Mesothelial cell of epicardium (in vitro differentiated cells): ENCODE measurements at regions not wholly inside any gene's neighbourhood (a gene's known extent, or its start where the extent isn't known, plus 50 kb on each side); places are given as distances from the start of the nearest gene placed in this dataset.

ENCODE experiments used
- DNase-seq, 2 experiments: peaks; one replicate each; pipeline ENCODE4 v3.0.0; 2021; ENCODE audit warnings: low spot score in 2 of 2; ENCODE audit not compliant: unreplicated experiment in 2 of 2
- H3K27ac Mint-ChIP-seq: 2 replicates; pipeline ENCODE4 v1.8.0; 2021; ENCODE audit warnings: mixed read lengths
- H3K27me3 Mint-ChIP-seq: 2 replicates; pipeline ENCODE4 v1.8.0; 2021; ENCODE audit warnings: low read depth, mixed read lengths
- H3K36me3 Mint-ChIP-seq: 2 replicates; pipeline ENCODE4 v1.8.0; 2021; ENCODE audit warnings: mixed read lengths
- H3K4me1 Mint-ChIP-seq: 2 replicates; pipeline ENCODE4 v1.8.0; 2021; ENCODE audit warnings: mixed read lengths
- H3K4me3 Mint-ChIP-seq: 2 replicates; pipeline ENCODE4 v1.8.0; 2021; ENCODE audit warnings: mild to moderate bottlenecking, moderate library complexity, mixed read lengths
- H3K9me3 Mint-ChIP-seq: 2 replicates; pipeline ENCODE4 v1.8.0; 2021; ENCODE audit warnings: mixed read lengths
- TF ChIP-seq, protein P1 (sequence below): fragments of 200-600 bp; sonication (generic); IDR thresholded peaks from one replicate; pipeline ENCODE4 v1.5.0; 2021; ENCODE audit warnings: antibody characterized with exemption; ENCODE audit not compliant: unreplicated experiment

DNA sequence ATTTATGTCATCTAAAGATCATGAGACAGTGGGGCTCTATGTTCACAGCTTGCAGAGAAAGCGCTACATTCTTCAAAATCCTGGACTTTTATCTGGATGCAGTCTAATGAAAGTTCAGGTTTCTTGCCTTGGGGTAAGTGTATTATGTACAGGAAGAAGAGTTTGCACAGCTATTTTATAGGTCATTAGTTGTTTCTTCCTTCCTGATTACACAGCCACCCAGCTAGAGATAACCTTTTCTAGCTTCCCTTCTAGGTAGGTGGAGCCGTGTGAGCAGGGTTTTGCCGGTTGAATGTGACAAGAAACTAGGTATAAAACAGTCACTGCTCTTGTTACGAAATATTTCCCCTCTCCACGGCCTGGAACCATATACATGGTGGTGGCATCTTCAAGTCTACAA is 800.8 kb upstream of the SOX11 start:
- Mint-ChIP-seq H3K27ac (no peak overlapping the region), H3K27me3 (no peaks in the 10 kb centered on the region), H3K9me3 (peaks cover 5% of the 10 kb centered on the region), H3K36me3 (no peaks in the 10 kb centered on the region), H3K4me1 (peaks cover 13% of the 10 kb centered on the region), H3K4me3 (no peak overlapping the region)
- no peak for DNase-seq
- TF ChIP-seq, protein P1, sequence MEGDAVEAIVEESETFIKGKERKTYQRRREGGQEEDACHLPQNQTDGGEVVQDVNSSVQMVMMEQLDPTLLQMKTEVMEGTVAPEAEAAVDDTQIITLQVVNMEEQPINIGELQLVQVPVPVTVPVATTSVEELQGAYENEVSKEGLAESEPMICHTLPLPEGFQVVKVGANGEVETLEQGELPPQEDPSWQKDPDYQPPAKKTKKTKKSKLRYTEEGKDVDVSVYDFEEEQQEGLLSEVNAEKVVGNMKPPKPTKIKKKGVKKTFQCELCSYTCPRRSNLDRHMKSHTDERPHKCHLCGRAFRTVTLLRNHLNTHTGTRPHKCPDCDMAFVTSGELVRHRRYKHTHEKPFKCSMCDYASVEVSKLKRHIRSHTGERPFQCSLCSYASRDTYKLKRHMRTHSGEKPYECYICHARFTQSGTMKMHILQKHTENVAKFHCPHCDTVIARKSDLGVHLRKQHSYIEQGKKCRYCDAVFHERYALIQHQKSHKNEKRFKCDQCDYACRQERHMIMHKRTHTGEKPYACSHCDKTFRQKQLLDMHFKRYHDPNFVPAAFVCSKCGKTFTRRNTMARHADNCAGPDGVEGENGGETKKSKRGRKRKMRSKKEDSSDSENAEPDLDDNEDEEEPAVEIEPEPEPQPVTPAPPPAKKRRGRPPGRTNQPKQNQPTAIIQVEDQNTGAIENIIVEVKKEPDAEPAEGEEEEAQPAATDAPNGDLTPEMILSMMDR = no peak

DNA sequence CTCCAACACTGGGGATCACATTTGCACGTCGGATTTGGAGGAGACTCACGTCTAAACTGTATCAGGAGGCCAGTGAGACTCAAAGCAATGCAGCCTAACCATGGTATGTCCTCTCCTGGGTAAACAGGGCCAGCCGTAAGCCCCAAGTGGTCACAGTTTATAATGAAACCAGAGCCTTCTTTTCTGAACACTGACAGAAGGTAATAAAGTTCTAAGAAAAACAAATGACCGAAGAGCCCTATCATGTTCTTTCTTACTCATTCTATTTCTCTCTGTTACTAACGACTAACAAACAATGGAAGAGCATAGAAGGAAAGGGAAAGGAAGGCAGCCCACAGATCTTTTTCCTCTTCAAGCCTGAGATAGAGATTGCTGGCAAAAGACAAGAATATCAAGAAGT is 796.8 kb upstream of the SOX11 start:
- no peak for DNase-seq
- Mint-ChIP-seq H3K36me3 (no peaks in the 10 kb centered on the region), H3K27me3 (no peaks in the 10 kb centered on the region), H3K4me1 (peaks cover 21% of the 10 kb centered on the region), H3K4me3 (no peak overlapping the region), H3K9me3 (no peaks in the 10 kb centered on the region), H3K27ac (no peak overlapping the region)
- TF ChIP-seq, protein P1 = no peak

DNA sequence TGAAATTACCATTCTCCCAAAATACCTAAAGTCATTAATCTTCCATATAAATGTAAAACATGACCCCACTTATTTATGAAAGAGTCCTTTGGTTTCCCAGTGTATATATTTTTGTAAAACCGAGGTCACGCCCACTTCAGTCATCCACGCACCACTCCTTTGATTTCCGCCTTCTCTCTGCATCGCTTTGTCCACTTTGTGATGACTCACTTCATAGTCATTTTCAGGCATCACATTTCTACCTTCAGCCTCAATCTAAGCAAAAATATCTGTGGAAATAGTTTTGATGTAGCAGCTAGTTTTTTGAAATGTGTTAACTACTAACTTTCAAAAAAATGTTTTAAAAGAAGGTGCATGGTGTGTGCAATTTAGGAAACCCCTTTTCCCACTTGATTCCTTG is 793.5 kb upstream of the SOX11 start:
- TF ChIP-seq, protein P1 = no peak
- Mint-ChIP-seq H3K27ac (no peak overlapping the region), H3K4me1 (peaks cover 26% of the 10 kb centered on the region), H3K9me3 (no peaks in the 10 kb centered on the region), H3K27me3 (no peaks in the 10 kb centered on the region), H3K4me3 (no peak overlapping the region), H3K36me3 (no peaks in the 10 kb centered on the region)
- DNase-seq = no peak

DNA sequence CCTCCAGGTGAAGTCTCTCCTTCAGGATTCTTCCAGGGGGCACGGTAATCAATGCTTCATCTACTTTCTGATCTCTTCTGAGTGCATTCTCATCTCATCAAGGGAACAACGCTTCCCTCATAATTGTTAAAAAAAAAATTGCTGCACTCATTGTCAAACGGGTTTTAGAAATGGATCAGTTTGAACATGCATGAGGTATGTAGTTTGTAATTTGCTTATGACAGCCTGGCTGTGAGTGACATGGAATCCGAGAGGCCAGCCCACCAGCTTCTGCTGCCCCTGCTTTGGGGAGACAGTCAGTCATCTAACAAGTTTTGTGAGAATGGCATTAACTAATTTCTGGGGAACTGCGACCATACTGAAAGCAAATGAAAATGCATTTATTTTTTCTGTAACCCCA is 791.9 kb upstream of the SOX11 start:
- no peak for DNase-seq
- Mint-ChIP-seq H3K4me3 (no peak overlapping the region), H3K27ac (peak overlapping the region; percentile 9), H3K4me1 (peaks cover 28% of the 10 kb centered on the region), H3K27me3 (no peaks in the 10 kb centered on the region), H3K9me3 (no peaks in the 10 kb centered on the region), H3K36me3 (no peaks in the 10 kb centered on the region)
- TF ChIP-seq, protein P1 = no peak

DNA sequence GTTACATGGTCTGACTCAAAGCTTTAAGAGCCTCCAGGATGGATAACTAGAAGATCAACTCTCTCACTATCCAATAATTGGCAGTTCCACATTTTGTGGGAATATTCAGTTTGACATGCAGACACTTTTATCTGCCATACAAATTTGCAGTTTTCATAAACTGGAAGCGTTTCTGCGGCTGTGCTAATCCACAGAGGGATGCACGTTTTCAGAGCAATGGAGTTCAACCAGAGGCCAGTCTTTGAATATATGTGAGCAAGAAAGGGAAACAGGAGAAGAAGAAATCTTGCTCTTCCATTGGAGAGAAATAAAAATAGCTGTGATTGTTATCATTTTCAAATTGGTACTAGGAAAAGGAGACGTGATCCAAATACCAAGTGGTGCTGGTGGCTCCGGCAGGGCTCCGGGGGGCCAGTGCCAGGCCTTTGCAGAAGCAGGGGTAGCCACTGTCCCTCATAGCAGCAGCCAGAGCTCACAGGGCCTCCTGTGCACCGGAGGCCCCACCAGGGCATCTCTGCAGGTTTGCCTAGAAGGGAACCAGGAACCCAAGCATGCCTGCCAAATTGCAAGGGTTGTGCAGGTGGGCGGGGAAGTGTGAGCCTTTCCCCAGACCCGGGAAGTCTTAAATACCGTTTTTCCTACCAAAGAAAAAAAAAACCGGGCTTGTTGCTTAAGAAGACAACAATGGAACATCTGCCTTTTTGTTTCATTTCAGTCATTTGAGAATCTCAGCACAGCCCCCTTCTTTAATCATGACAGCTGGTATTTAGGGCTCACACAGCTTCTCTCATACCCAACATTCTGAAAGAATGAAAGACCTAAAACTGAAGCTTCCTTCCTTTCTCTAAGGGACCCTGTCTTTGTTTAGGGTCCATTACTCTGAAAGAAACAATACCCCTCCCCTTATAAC is 791.1 kb upstream of the SOX11 start:
- H3K27ac Mint-ChIP-seq = peak overlapping the region; percentile 19

More for the DNA sequence above, 791.1 kb upstream of the SOX11 start:
- peaks cover 26% of the 10 kb centered on the region for H3K4me1 Mint-ChIP-seq
- H3K36me3 Mint-ChIP-seq = no peaks in the 10 kb centered on the region
- H3K27me3 Mint-ChIP-seq = no peaks in the 10 kb centered on the region
- H3K4me3 Mint-ChIP-seq = no peak overlapping the region
- no peaks in the 10 kb centered on the region for H3K9me3 Mint-ChIP-seq
- no peak for DNase-seq
- TF ChIP-seq, protein P1 = no peak
